PC-9 (cell line): ENCODE measurements at regions not wholly inside any gene's neighbourhood (a gene's known extent, or its start where the extent isn't known, plus 50 kb on each side); places are given as distances from the start of the nearest gene placed in this dataset.

ENCODE experiments used
- EZH2 ChIP-seq: fragments of 200-600 bp; sonication (generic); IDR thresholded peaks from 2 replicates; pipeline ENCODE4 v1.8.0; 2017; ENCODE audit warnings: antibody characterized with exemption, low read depth
- TF ChIP-seq, protein P1 (sequence below): fragments of 200-600 bp; sonication (generic); conservative IDR thresholded peaks from 2 replicates; pipeline ENCODE4 v1.6.1; 2017; ENCODE audit warnings: mixed run types, antibody characterized with exemption, mild to moderate bottlenecking, moderate library complexity

DNA sequence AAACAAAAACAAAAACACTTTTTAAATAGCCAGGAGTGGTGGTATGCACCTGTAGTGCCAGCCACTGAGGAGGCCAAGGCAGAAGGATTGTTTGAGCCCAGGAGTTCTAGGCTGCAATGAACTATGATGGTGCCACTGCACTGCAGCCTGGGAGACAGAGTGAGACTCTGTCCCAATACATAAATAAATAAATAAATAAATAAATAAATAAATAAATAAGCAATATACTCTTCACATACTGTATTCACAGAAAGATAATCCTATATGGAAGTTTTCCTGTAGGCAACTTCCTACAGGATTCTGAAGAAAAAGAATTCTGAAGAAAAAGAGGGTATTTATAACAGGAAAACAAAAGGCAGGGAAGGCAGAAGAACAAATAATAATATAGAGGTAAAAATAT, 293.3 kb upstream of the GRIA3 start:
- TF ChIP-seq, protein P1, sequence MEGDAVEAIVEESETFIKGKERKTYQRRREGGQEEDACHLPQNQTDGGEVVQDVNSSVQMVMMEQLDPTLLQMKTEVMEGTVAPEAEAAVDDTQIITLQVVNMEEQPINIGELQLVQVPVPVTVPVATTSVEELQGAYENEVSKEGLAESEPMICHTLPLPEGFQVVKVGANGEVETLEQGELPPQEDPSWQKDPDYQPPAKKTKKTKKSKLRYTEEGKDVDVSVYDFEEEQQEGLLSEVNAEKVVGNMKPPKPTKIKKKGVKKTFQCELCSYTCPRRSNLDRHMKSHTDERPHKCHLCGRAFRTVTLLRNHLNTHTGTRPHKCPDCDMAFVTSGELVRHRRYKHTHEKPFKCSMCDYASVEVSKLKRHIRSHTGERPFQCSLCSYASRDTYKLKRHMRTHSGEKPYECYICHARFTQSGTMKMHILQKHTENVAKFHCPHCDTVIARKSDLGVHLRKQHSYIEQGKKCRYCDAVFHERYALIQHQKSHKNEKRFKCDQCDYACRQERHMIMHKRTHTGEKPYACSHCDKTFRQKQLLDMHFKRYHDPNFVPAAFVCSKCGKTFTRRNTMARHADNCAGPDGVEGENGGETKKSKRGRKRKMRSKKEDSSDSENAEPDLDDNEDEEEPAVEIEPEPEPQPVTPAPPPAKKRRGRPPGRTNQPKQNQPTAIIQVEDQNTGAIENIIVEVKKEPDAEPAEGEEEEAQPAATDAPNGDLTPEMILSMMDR: no peak
- no peak for TF ChIP-seq EZH2
